DND-41 (cell line): ENCODE measurements at regions not wholly inside any gene's neighbourhood (a gene's known extent, or its start where the extent isn't known, plus 50 kb on each side); places are given as distances from the start of the nearest gene placed in this dataset.

Experiments
- EZH2 ChIP-seq: IDR thresholded peaks from 3 replicates; pipeline ENCODE4 v1.6.1; 2012; ENCODE audit warnings: borderline replicate concordance, low read depth, mild to moderate bottlenecking, moderate library complexity, low read length, inconsistent platforms; ENCODE audit not compliant: severe bottlenecking
- TF ChIP-seq, protein P1 (sequence below): IDR thresholded peaks from 2 replicates; pipeline ENCODE4 v1.5.1; 2012; ENCODE audit warnings: borderline replicate concordance, low read length, moderate library complexity, mild to moderate bottlenecking; ENCODE audit not compliant: poor library complexity, severe bottlenecking; ENCODE audit errors: extremely low read depth

- TF ChIP-seq, protein P1, sequence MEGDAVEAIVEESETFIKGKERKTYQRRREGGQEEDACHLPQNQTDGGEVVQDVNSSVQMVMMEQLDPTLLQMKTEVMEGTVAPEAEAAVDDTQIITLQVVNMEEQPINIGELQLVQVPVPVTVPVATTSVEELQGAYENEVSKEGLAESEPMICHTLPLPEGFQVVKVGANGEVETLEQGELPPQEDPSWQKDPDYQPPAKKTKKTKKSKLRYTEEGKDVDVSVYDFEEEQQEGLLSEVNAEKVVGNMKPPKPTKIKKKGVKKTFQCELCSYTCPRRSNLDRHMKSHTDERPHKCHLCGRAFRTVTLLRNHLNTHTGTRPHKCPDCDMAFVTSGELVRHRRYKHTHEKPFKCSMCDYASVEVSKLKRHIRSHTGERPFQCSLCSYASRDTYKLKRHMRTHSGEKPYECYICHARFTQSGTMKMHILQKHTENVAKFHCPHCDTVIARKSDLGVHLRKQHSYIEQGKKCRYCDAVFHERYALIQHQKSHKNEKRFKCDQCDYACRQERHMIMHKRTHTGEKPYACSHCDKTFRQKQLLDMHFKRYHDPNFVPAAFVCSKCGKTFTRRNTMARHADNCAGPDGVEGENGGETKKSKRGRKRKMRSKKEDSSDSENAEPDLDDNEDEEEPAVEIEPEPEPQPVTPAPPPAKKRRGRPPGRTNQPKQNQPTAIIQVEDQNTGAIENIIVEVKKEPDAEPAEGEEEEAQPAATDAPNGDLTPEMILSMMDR, result no peak
- no peak for TF ChIP-seq EZH2
Measured at GRCh38 chr4:14343961-14344360, 658.3 kb upstream of the CPEB2 start.
